Neural crest cell (in vitro differentiated cells): ENCODE measurements at regions not wholly inside any gene's neighbourhood (a gene's known extent, or its start where the extent isn't known, plus 50 kb on each side); places are given as distances from the start of the nearest gene placed in this dataset.

ENCODE experiments used
- DNase-seq: peaks from one replicate; pipeline ENCODE4 v3.0.0; 2021; ENCODE audit warnings: low read depth, mixed read lengths, low spot score
- H3K27ac Mint-ChIP-seq: one replicate; pipeline ENCODE4 v1.8.0; 2021; ENCODE audit warnings: mild to moderate bottlenecking, mixed read lengths; ENCODE audit not compliant: unreplicated experiment
- H3K27me3 Mint-ChIP-seq: 2 replicates; pipeline ENCODE4 v1.8.0; 2021; ENCODE audit warnings: low read depth, mild to moderate bottlenecking, mixed read lengths
- H3K36me3 Mint-ChIP-seq: 2 replicates; pipeline ENCODE4 v1.8.0; 2021; ENCODE audit warnings: low read depth, mild to moderate bottlenecking, mixed read lengths
- H3K4me1 Mint-ChIP-seq: 2 replicates; pipeline ENCODE4 v1.8.0; 2021; ENCODE audit warnings: mixed read lengths
- H3K4me3 Mint-ChIP-seq: one replicate; pipeline ENCODE4 v1.8.0; 2021; ENCODE audit warnings: mild to moderate bottlenecking, mixed read lengths
- H3K9me3 Mint-ChIP-seq: 2 replicates; pipeline ENCODE4 v1.8.0; 2021; ENCODE audit warnings: mixed read lengths
- CTCF ChIP-seq: fragments of 200-600 bp; sonication (generic); conservative IDR thresholded peaks from 2 replicates; pipeline ENCODE4 v1.5.0; 2021; ENCODE audit warnings: antibody characterized with exemption, mild to moderate bottlenecking

DNA sequence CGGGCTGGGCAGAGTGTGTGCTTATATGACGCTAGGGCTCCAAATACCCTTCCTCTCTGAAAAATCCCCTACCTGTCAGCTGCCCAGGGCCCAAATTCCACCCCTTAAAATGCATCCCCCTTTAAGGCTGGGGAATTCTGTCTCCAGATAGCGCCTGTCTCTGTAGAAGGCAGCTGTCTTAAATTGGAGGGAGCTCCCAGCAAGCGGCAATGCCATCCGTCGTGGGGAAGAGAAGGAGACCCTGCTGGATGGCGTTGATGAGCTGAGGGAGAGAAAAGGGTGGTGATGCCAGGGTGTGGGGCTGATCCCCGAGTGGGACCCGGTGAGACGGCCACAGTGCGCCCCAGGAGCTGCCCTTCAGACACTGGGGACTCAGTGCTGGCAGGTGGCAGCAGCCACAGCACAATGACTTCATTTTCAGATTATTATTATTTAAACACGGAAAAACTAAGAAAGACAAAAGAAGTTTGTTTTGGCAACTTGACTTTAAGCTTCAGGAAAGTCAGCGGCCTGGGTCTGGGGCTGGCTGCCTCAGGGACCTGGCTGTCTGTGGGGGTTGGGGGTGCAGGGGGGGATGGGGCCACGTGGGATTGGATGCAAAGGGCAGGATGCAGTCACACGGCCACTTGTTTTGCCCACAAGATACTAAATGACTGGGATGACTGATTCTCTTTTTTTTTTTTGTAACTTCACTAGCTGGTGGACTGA lies 152.8 kb downstream of the TFCP2L1 start:
- no peak for TF ChIP-seq CTCF

GRCh38 chr2:121132762-121133107 lies 152.3 kb downstream of the TFCP2L1 start:
- H3K27ac Mint-ChIP-seq, result peak overlapping the region; percentile 87
- TF ChIP-seq CTCF, result no peak
- H3K4me3 Mint-ChIP-seq, result no peak overlapping the region
- peaks cover under 1% of the 10 kb centered on the region for H3K27me3 Mint-ChIP-seq
- H3K36me3 Mint-ChIP-seq, result no peaks in the 10 kb centered on the region
- H3K4me1 Mint-ChIP-seq, result peaks cover 6% of the 10 kb centered on the region
- H3K9me3 Mint-ChIP-seq, result no peaks in the 10 kb centered on the region
- DNase-seq, result no peak

More for the DNA sequence above, 152.8 kb downstream of the TFCP2L1 start:
- H3K27me3 Mint-ChIP-seq, result peaks cover 5% of the 10 kb centered on the region
- H3K4me1 Mint-ChIP-seq, result peaks cover 6% of the 10 kb centered on the region
- no peaks in the 10 kb centered on the region for H3K9me3 Mint-ChIP-seq
- H3K27ac Mint-ChIP-seq, result peak overlapping the region; percentile 87
- no peaks in the 10 kb centered on the region for H3K36me3 Mint-ChIP-seq
- no peak overlapping the region for H3K4me3 Mint-ChIP-seq
- DNase-seq, result no peak

DNA sequence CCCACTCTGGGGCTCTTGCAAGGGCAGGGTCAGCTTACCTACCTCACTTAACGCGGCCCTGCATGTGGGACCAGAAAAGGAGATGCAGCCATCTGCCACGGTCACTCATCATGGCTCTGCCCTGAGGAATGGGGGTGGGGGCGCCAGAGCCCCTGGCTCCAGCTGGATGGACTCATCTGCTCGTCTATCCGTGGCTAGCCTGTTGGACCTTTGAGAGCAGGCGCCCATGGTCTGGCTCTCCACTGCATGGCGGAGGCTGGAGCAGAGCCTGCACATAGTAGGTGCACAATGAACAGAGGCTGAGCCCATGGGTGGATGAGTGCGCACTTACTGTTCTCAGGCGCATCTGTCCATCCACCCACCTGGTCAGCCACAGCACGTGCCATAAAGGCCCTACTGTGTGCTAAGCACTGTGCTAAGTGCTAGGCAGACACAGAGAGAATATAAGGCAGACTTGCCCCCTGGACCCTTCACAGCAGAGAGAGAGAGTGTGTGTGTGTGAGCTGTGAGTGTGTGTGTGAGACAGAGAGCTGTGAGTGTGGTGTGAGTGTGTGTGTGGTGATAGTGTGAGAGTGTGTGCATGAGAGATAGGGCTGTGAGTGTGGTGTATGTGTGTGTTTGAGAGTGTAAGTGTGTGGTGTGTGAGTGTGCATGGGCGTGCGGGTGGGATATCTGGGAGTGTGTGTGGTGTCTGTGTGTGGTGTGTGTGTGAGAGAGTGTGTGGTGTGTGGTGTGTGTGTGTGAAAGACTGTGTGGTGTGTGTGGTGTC lies 151.3 kb downstream of the TFCP2L1 start:
- Mint-ChIP-seq H3K36me3 (no peaks in the 10 kb centered on the region), H3K27ac (no peak overlapping the region), H3K27me3 (no peaks in the 10 kb centered on the region), H3K4me1 (peaks cover 6% of the 10 kb centered on the region), H3K4me3 (no peak overlapping the region), H3K9me3 (no peaks in the 10 kb centered on the region)
- no peak for TF ChIP-seq CTCF
- no peak for DNase-seq

DNA sequence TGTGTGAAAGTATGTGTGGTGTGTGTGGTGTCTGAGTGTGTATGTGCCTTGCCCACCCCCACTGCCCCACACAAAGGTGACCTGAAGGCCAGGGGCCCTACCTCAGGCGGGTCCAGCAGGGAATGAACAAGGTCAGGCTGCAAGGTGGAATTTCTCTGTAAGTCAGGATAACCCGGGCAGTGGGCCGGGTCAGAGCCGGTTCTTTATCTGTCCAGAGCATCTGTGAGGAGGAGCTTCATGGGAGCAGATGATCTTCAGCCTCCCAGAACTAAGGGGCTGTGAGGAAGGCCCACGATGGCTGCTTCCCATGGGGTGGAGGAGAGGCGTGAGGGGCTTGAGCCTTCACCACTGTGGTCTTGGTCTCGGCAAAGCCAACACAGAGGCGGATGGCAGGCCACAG lies 150.3 kb downstream of the TFCP2L1 start:
- peaks cover 6% of the 10 kb centered on the region for H3K4me1 Mint-ChIP-seq
- DNase-seq, result no peak
- H3K36me3 Mint-ChIP-seq, result no peaks in the 10 kb centered on the region
- no peak overlapping the region for H3K4me3 Mint-ChIP-seq
- TF ChIP-seq CTCF, result no peak
- no peaks in the 10 kb centered on the region for H3K9me3 Mint-ChIP-seq
- no peaks in the 10 kb centered on the region for H3K27me3 Mint-ChIP-seq
- H3K27ac Mint-ChIP-seq, result peak overlapping the region; percentile 86

GRCh38 chr2:121135168-121135853 lies 149.7 kb downstream of the TFCP2L1 start:
- TF ChIP-seq CTCF, result no peak
- DNase-seq, result no peak
- H3K9me3 Mint-ChIP-seq, result no peaks in the 10 kb centered on the region
- peaks cover 6% of the 10 kb centered on the region for H3K4me1 Mint-ChIP-seq
- no peaks in the 10 kb centered on the region for H3K27me3 Mint-ChIP-seq
- H3K36me3 Mint-ChIP-seq, result no peaks in the 10 kb centered on the region
- no peak overlapping the region for H3K27ac Mint-ChIP-seq
- H3K4me3 Mint-ChIP-seq, result no peak overlapping the region
